ENCODE measurements at regions not wholly inside any gene's neighbourhood (a gene's known extent, or its start where the extent isn't known, plus 50 kb on each side); places are given as distances from the start of the nearest gene placed in this dataset.

DNA sequence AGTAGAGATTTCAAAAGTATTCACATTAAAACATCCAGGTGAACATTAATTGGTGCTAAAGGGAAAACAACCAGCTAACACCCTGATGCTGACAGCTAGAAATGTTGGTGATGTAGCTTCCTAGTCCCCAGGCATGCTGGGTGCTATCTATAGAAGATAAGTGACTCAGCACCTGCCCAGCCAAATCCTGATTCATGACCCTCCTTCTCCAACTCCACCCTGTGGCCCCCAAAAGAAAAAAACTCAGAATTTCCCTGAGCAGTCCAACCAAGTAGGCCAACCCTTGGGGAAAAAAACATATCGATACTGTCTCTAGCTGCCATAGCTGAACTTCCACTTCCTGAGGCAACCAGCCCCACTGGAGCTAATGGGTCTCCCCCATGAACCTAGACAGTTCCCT is 197.6 kb upstream of the KLF3 start:
- Histone ChIP-seq H3K27ac (ENCODE audit: low read depth in 2 of 2, low read length in 2 of 2) (no peak overlapping the region), H3K27me3 (ENCODE audit: control insufficient read depth, insufficient read depth, low read length) (no peaks in the 10 kb centered on the region), H3K9ac (ENCODE audit: low read length in 3 of 3) (no peak overlapping the region), H3K9me3 (ENCODE audit: control insufficient read depth in 2 of 3, insufficient read depth in 1 of 3, low read length in 3 of 3) (peaks cover 0 to 4% (median 0%) of the 10 kb centered on the region in 3 donors), H3K36me3 (ENCODE audit: control insufficient read depth in 2 of 3, insufficient read depth in 3 of 3, low read length in 3 of 3) (no peaks in the 10 kb centered on the region), H3K4me1 (ENCODE audit: control insufficient read depth in 2 of 3, insufficient read depth in 2 of 3, low read depth in 1 of 3, low read length in 3 of 3) (peaks cover 0 to 3% (median 0%) of the 10 kb centered on the region in 3 donors), H3K4me3 (ENCODE audit: low read length in 3 of 3) (no peak overlapping the region)
- TF ChIP-seq, protein P1, sequence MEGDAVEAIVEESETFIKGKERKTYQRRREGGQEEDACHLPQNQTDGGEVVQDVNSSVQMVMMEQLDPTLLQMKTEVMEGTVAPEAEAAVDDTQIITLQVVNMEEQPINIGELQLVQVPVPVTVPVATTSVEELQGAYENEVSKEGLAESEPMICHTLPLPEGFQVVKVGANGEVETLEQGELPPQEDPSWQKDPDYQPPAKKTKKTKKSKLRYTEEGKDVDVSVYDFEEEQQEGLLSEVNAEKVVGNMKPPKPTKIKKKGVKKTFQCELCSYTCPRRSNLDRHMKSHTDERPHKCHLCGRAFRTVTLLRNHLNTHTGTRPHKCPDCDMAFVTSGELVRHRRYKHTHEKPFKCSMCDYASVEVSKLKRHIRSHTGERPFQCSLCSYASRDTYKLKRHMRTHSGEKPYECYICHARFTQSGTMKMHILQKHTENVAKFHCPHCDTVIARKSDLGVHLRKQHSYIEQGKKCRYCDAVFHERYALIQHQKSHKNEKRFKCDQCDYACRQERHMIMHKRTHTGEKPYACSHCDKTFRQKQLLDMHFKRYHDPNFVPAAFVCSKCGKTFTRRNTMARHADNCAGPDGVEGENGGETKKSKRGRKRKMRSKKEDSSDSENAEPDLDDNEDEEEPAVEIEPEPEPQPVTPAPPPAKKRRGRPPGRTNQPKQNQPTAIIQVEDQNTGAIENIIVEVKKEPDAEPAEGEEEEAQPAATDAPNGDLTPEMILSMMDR (IDR thresholded peaks at IDR 0.05; ENCODE audit: borderline replicate concordance, extremely low read depth, insufficient read depth), result no peak
- intact Hi-C loops (cut with DNase I), result no loop called here
- FAIRE-seq, result no peak
- no peak for DNase-seq

DNA sequence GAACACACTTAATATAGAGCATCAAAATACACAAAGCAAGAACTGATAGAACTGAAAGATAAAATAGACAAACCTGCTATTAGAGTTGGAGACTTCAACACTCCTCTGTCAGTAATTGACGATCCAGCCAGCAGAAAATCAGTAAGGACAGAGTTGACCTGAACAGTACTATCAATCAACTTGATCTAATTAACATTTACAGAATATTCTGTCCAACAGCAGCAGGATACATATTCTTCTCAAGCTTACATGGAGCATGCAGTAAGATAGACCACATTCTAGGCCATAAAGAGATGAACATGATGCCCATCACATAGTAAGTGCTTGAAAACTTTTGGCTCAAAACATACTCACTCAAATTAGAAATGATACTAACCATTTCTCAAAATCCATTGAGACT is 196.7 kb upstream of the KLF3 start:
- intact Hi-C loops (cut with DNase I), result no loop called here
- no peaks in the 10 kb centered on the region for H3K36me3 ChIP-seq (ENCODE audit: control insufficient read depth in 2 of 3, insufficient read depth in 3 of 3, low read length in 3 of 3)
- peaks cover 0 to 4% (median 0%) of the 10 kb centered on the region in 3 donors for H3K9me3 ChIP-seq (ENCODE audit: control insufficient read depth in 2 of 3, insufficient read depth in 1 of 3, low read length in 3 of 3)
- TF ChIP-seq, protein P1 (IDR thresholded peaks at IDR 0.05; ENCODE audit: borderline replicate concordance, extremely low read depth, insufficient read depth), result no peak
- H3K9ac ChIP-seq (ENCODE audit: low read length in 3 of 3), result no peak overlapping the region
- no peaks in the 10 kb centered on the region for H3K27me3 ChIP-seq (ENCODE audit: control insufficient read depth, insufficient read depth, low read length)
- no peak overlapping the region for H3K27ac ChIP-seq (ENCODE audit: low read depth in 2 of 2, low read length in 2 of 2)
- DNase-seq (no peak), FAIRE-seq (no peak)
- H3K4me1 ChIP-seq (ENCODE audit: control insufficient read depth in 2 of 3, insufficient read depth in 2 of 3, low read depth in 1 of 3, low read length in 3 of 3), result peaks cover 0 to 3% (median 0%) of the 10 kb centered on the region in 3 donors
- no peak overlapping the region for H3K4me3 ChIP-seq (ENCODE audit: low read length in 3 of 3)

DNA sequence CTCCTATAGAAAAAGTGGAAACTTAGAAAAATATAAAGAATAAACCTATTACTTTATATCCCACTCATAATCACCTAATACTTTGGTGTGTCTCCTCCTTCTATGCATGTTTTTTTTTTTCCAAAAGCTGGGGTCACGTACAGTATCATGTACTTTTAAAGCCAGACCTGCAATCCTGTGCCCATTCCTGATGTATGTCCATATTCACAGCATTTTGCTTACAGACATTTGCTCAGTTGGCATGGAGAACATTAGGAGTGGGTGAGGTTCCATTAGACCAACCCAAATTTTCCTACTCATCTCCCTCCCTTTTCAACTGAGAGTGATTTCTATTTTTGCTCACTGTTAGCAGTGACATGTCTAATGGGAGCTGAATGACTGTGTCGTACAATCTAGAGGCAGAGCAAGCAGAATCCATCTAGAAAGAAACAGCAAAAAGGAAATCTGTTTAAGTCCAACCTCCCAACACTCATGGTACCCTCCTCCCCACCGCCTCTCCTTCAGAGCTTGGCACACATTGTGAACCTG is 195.6 kb upstream of the KLF3 start:
- Histone ChIP-seq H3K36me3 (ENCODE audit: control insufficient read depth in 2 of 3, insufficient read depth in 3 of 3, low read length in 3 of 3) (no peaks in the 10 kb centered on the region), H3K4me3 (ENCODE audit: low read length in 3 of 3) (no peak overlapping the region), H3K4me1 (ENCODE audit: control insufficient read depth in 2 of 3, insufficient read depth in 2 of 3, low read depth in 1 of 3, low read length in 3 of 3) (peaks cover 0 to 3% (median 0%) of the 10 kb centered on the region in 3 donors), H3K27ac (ENCODE audit: low read depth in 2 of 2, low read length in 2 of 2) (no peak overlapping the region), H3K9me3 (ENCODE audit: control insufficient read depth in 2 of 3, insufficient read depth in 1 of 3, low read length in 3 of 3) (peaks cover 0 to 4% (median 0%) of the 10 kb centered on the region in 3 donors), H3K27me3 (ENCODE audit: control insufficient read depth, insufficient read depth, low read length) (no peaks in the 10 kb centered on the region), H3K9ac (ENCODE audit: low read length in 3 of 3) (no peak overlapping the region)
- FAIRE-seq, result no peak
- intact Hi-C loops (cut with DNase I), result no loop called here
- TF ChIP-seq, protein P1 (IDR thresholded peaks at IDR 0.05; ENCODE audit: borderline replicate concordance, extremely low read depth, insufficient read depth), result no peak
- DNase-seq, result peak in 2 of 5 donors; percentile 42 to 48

DNA sequence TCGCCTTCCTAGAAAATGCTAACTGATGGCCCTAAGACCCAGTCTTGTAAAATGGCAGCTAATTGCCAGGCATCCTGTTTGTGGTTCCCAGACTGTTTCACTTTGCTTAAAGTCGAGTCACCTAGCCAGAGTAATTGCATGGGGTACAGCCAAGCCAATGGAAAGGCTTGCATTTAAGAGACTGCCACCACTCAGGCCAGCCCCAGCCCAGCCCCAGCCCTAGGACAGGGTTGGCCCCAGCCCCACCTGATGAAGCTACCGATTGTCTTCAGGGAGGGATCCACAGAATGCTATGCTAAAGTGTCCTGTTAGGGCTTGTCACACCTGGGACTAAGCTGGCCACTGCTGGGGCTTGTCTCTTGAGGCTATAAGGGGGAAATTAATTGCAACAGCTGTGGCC is 194.6 kb upstream of the KLF3 start:
- DNase-seq, result no peak
- Histone ChIP-seq H3K27ac (ENCODE audit: low read depth in 2 of 2, low read length in 2 of 2) (no peak overlapping the region), H3K9me3 (ENCODE audit: control insufficient read depth in 2 of 3, insufficient read depth in 1 of 3, low read length in 3 of 3) (peaks cover 0 to 4% (median 0%) of the 10 kb centered on the region in 3 donors), H3K36me3 (ENCODE audit: control insufficient read depth in 2 of 3, insufficient read depth in 3 of 3, low read length in 3 of 3) (no peaks in the 10 kb centered on the region), H3K4me3 (ENCODE audit: low read length in 3 of 3) (no peak overlapping the region), H3K9ac (ENCODE audit: low read length in 3 of 3) (no peak overlapping the region), H3K4me1 (ENCODE audit: control insufficient read depth in 2 of 3, insufficient read depth in 2 of 3, low read depth in 1 of 3, low read length in 3 of 3) (peaks cover 0 to 3% (median 0%) of the 10 kb centered on the region in 3 donors), H3K27me3 (ENCODE audit: control insufficient read depth, insufficient read depth, low read length) (no peaks in the 10 kb centered on the region)
- TF ChIP-seq, protein P1 (IDR thresholded peaks at IDR 0.05; ENCODE audit: borderline replicate concordance, extremely low read depth, insufficient read depth), result no peak
- intact Hi-C loops (cut with DNase I), result no loop called here
- no peak for FAIRE-seq

Measured in kidney (tissue), 13 donors.